ENCODE measurements at regions not wholly inside any gene's neighbourhood (a gene's known extent, or its start where the extent isn't known, plus 50 kb on each side); places are given as distances from the start of the nearest gene placed in this dataset.

DNA sequence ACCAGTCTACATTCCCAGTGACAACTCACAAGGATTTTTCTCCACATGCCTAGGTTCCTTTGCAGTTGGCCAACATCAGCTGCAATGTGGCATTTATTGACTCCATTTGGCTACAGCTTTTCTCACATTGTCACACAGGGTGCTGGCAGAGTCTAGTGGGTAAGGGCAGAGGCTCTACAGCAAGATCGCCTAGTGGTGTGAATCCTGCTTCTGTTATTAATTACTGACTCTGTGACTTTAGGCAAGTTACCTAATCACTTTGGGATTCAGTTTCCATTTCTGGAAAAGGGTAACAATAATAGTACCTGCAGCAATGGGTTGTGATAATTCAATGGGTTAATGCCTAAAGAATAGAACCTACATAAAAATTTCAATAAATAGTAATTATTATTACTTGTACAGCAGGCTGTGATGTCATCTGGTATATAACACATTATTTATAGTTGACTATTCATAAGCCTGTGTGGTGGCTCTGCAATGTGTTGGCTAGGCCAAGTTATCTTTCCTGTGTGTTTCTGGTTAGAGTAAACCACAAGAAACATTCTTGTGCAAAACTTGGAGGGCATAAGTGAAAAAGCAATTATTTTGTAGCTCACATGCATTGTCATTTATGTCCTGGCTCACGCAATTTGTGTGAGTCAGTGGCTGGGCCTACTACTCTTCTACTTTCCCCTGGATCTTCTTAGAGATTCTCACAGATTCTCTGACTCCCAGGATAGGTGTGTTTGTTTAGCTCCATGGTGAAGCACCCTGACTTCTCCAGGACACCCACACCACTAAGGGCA is 59.5 kb downstream of the PTGS2 start:
- Histone ChIP-seq H3K27me3 (ENCODE audit: control insufficient read depth, insufficient read depth) (no peaks in the 10 kb centered on the region), H3K27ac (ENCODE audit: low read length) (no peak overlapping the region), H3K4me3 (ENCODE audit: low read length) (no peak overlapping the region), H3K4me1 (ENCODE audit: control insufficient read depth, insufficient read depth, low read length) (no peaks in the 10 kb centered on the region), H3K9me3 (ENCODE audit: control insufficient read depth, low read length) (no peaks in the 10 kb centered on the region)
- no peak for DNase-seq
- intact Hi-C loops (cut with DNase I): no loop called here
- WGBS: 88% methylated on average over 2 of the region's 2 CpGs
- no peak for ATAC-seq

DNA sequence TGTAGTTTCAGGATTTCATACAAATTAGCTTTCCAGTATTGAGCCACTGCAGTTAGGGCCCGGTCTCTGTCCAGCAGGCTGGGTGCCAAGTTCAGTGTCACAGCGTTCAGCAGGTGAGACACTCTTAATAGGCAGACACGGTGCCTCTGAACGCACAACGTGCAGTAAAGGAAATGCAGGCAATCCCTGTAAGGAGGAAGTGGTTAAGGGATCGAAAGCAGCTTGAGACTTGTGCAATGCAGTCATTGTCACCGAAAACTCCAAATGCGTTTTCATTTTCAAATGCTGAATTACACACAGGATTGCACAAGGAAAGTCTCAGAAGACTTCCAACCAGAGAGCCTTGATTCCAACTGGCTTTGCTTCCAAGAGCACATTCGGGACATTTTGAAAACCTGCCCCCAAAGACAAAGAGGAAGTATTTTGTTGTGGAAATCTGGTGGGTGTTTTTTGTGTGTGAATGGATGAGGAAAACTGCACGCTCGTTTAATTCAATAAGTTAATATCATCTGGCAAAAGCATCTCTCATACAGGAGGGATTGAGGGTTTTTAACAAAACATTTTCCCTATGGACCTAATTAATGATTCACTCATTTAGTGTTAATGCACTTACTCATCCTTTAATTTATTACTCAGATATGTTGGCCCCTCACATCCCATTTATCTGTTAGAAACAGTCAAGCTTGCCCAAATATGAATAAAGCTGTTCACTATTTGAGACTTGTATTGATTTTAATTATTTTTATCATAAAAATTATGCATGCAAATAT is 61.6 kb downstream of the PTGS2 start:
- Histone ChIP-seq H3K4me1 (ENCODE audit: control insufficient read depth, insufficient read depth, low read length) (no peaks in the 10 kb centered on the region), H3K4me3 (ENCODE audit: low read length) (peak overlapping the region; percentile 46), H3K27ac (ENCODE audit: low read length) (no peak overlapping the region), H3K27me3 (ENCODE audit: control insufficient read depth, insufficient read depth) (no peaks in the 10 kb centered on the region), H3K9me3 (ENCODE audit: control insufficient read depth, low read length) (no peaks in the 10 kb centered on the region)
- intact Hi-C loops (cut with DNase I): loop anchor here in 1 of 4 donors (10.0 kb wide), 1 partner anchor 56 kb away; no protein-coding TSS in a partner anchor
- ATAC-seq (peak; percentile 85 to 89), DNase-seq (peak; percentile 46 to 71 (median 69))
- 24% methylated on average over 11 of the region's 11 CpGs for WGBS

DNA sequence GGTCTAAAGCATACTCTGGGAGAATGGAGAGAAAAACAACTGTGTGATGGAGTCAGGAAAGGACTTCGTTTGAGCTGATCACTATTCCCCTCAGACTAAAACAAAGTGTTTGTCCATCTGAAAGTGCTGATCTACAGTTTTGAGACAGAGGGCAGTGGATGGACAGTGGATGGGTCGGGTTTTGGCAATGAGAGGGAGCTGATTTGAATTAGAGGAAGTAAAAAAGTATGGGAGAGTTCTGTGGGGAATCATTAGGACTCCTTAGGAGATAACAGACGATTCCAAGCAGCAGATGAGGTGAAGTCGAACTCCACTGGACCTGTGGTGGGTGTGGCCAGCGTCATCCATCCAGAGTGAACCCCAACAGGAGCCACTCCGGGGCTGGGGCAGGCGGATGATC is 62.3 kb downstream of the PTGS2 start:
- intact Hi-C loops (cut with DNase I): loop anchor here in 1 of 4 donors (10.0 kb wide), 1 partner anchor 57 kb away; no protein-coding TSS in a partner anchor
- H3K4me1 ChIP-seq (ENCODE audit: control insufficient read depth, insufficient read depth, low read length): no peaks in the 10 kb centered on the region
- no peaks in the 10 kb centered on the region for H3K9me3 ChIP-seq (ENCODE audit: control insufficient read depth, low read length)
- ATAC-seq (peak; percentile 40 to 50), DNase-seq (peak in 1 of 3 donors; percentile 43)
- H3K4me3 ChIP-seq (ENCODE audit: low read length): no peak overlapping the region
- 53% methylated on average over 7 of the region's 7 CpGs for WGBS
- H3K27me3 ChIP-seq (ENCODE audit: control insufficient read depth, insufficient read depth): no peaks in the 10 kb centered on the region
- H3K27ac ChIP-seq (ENCODE audit: low read length): peak overlapping the region; percentile 23

DNA sequence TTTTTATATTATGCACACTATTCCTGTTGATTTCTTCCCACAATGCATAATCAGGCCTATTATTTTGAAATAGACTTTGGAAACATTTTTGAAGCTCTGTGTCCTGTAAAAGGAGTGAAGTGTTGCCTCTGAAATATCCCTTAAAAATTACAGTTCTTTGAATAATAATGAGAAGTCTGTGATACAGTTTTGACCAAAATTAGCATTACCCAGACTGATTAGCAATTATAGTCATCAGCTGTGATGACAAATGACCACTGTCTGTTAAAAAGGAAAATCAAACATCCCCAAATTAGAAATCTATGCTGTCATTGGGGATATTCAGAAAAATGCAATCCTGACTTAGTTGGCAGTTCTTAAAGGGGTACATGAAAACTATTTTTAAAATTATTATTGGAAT is 63.7 kb downstream of the PTGS2 start:
- no peaks in the 10 kb centered on the region for H3K4me1 ChIP-seq (ENCODE audit: control insufficient read depth, insufficient read depth, low read length)
- no peaks in the 10 kb centered on the region for H3K27me3 ChIP-seq (ENCODE audit: control insufficient read depth, insufficient read depth)
- DNase-seq (no peak), ATAC-seq (no peak)
- no peaks in the 10 kb centered on the region for H3K9me3 ChIP-seq (ENCODE audit: control insufficient read depth, low read length)
- no peak overlapping the region for H3K4me3 ChIP-seq (ENCODE audit: low read length)
- intact Hi-C loops (cut with DNase I): loop anchor here in 1 of 4 donors (10.0 kb wide), 1 partner anchor 58 kb away; no protein-coding TSS in a partner anchor
- no peak overlapping the region for H3K27ac ChIP-seq (ENCODE audit: low read length)

- intact Hi-C loops (cut with DNase I): loop anchor here in 1 of 4 donors (10.0 kb wide), 1 partner anchor 59 kb away; no protein-coding TSS in a partner anchor
- no peaks in the 10 kb centered on the region for H3K4me1 ChIP-seq (ENCODE audit: control insufficient read depth, insufficient read depth, low read length)
- H3K9me3 ChIP-seq (ENCODE audit: control insufficient read depth, low read length): no peaks in the 10 kb centered on the region
- no peak overlapping the region for H3K4me3 ChIP-seq (ENCODE audit: low read length)
- no peak overlapping the region for H3K27ac ChIP-seq (ENCODE audit: low read length)
- WGBS: 58% methylated on average over 4 of the region's 4 CpGs
- DNase-seq (no peak), ATAC-seq (no peak)
- no peaks in the 10 kb centered on the region for H3K27me3 ChIP-seq (ENCODE audit: control insufficient read depth, insufficient read depth)
These were observed 64.9 kb downstream of the PTGS2 start for GRCh38 chr1:186615332-186615731.

DNA sequence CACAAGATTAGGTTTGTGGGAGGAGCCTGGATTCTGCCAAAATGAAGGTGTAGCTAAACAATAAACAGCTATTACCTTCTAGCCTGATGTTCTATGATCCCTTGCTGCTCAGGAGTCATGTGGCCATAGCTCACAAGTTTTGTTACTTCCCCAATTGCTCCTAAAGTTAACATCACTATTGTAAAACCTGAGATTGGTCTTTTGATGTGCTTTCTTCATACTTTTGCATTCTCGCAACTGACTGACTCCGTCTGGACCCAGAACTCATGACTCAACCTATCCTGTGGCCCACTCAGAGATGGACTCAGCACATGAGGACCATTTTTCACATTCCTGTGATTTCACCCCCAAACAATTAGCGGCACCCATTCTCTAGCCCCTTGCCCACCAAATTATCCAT is 69.1 kb downstream of the PTGS2 start:
- Histone ChIP-seq H3K27ac (ENCODE audit: low read length) (no peak overlapping the region), H3K9me3 (ENCODE audit: control insufficient read depth, low read length) (no peaks in the 10 kb centered on the region), H3K4me1 (ENCODE audit: control insufficient read depth, insufficient read depth, low read length) (no peaks in the 10 kb centered on the region), H3K27me3 (ENCODE audit: control insufficient read depth, insufficient read depth) (no peaks in the 10 kb centered on the region), H3K4me3 (ENCODE audit: low read length) (no peak overlapping the region)
- WGBS: 90% methylated on average over 3 of the region's 3 CpGs
- intact Hi-C loops (cut with DNase I): loop anchor here in 1 of 4 donors (10.0 kb wide), 1 partner anchor 64 kb away; no protein-coding TSS in a partner anchor
- no peak for DNase-seq
- ATAC-seq: no peak

GRCh38 chr1:186609183-186609582 is 71.0 kb downstream of the PTGS2 start:
- DNase-seq: peak in 1 of 3 donors; percentile 55
- Histone ChIP-seq H3K9me3 (ENCODE audit: control insufficient read depth, low read length) (no peaks in the 10 kb centered on the region), H3K27ac (ENCODE audit: low read length) (no peak overlapping the region), H3K4me3 (ENCODE audit: low read length) (no peak overlapping the region), H3K4me1 (ENCODE audit: control insufficient read depth, insufficient read depth, low read length) (no peaks in the 10 kb centered on the region), H3K27me3 (ENCODE audit: control insufficient read depth, insufficient read depth) (no peaks in the 10 kb centered on the region)
- intact Hi-C loops (cut with DNase I): loop anchor here (5.0 to 10.0 kb wide), 2 partner anchors 376 to 378 kb away; no protein-coding TSS in a partner anchor
- no peak for ATAC-seq

- no peaks in the 10 kb centered on the region for H3K27me3 ChIP-seq (ENCODE audit: control insufficient read depth, insufficient read depth)
- no peak overlapping the region for H3K4me3 ChIP-seq (ENCODE audit: low read length)
- no peaks in the 10 kb centered on the region for H3K9me3 ChIP-seq (ENCODE audit: control insufficient read depth, low read length)
- DNase-seq (peak in 2 of 3 donors; percentile 50 to 55), ATAC-seq (peak; percentile 79 to 81)
- intact Hi-C loops (cut with DNase I): loop anchor here (5.0 to 10.0 kb wide), 2 partner anchors 379 to 381 kb away; no protein-coding TSS in a partner anchor
- 38% methylated on average over 4 of the region's 4 CpGs for WGBS
- no peaks in the 10 kb centered on the region for H3K4me1 ChIP-seq (ENCODE audit: control insufficient read depth, insufficient read depth, low read length)
- H3K27ac ChIP-seq (ENCODE audit: low read length): no peak overlapping the region
These were observed 74.4 kb downstream of the PTGS2 start for GRCh38 chr1:186605762-186606350.

DNA sequence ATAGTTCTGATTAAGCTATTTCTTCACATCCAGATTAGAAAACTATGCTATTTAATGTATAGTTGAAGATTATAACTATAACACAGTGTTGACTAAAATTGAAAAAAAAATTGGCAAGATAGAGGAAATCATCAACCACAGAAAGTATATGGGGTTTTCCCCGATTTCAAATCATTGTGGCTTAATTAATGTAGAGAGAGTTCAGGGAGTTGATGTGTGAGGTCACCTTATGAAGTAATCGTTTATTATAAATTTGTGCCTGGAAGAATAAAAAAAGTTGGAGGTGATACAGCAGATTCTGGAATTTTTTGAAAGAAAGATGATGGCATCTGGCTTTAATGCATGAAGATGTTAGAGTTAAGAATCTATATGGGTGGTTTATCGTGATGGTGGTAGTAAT is 84.3 kb downstream of the PTGS2 start:
- no peaks in the 10 kb centered on the region for H3K27me3 ChIP-seq (ENCODE audit: control insufficient read depth, insufficient read depth)
- H3K4me1 ChIP-seq (ENCODE audit: control insufficient read depth, insufficient read depth, low read length): no peaks in the 10 kb centered on the region
- DNase-seq (no peak), ATAC-seq (no peak)
- no peaks in the 10 kb centered on the region for H3K9me3 ChIP-seq (ENCODE audit: control insufficient read depth, low read length)
- H3K4me3 ChIP-seq (ENCODE audit: low read length): no peak overlapping the region
- intact Hi-C loops (cut with DNase I): no loop called here
- H3K27ac ChIP-seq (ENCODE audit: low read length): no peak overlapping the region
- 73% methylated on average over 3 of the region's 3 CpGs for WGBS

- ATAC-seq (no peak), DNase-seq (no peak)
- 82% methylated on average over 5 of the region's 5 CpGs for WGBS
- no peaks in the 10 kb centered on the region for H3K4me1 ChIP-seq (ENCODE audit: control insufficient read depth, insufficient read depth, low read length)
- H3K9me3 ChIP-seq (ENCODE audit: control insufficient read depth, low read length): peaks cover 2% of the 10 kb centered on the region
- intact Hi-C loops (cut with DNase I): no loop called here
- H3K4me3 ChIP-seq (ENCODE audit: low read length): no peak overlapping the region
- no peak overlapping the region for H3K27ac ChIP-seq (ENCODE audit: low read length)
- no peaks in the 10 kb centered on the region for H3K27me3 ChIP-seq (ENCODE audit: control insufficient read depth, insufficient read depth)
These were observed 101.8 kb downstream of the PTGS2 start for GRCh38 chr1:186578325-186579016.
